Colonic mucosa (tissue), 4 donors: ENCODE measurements at regions not wholly inside any gene's neighbourhood (a gene's known extent, or its start where the extent isn't known, plus 50 kb on each side); places are given as distances from the start of the nearest gene placed in this dataset.

Experiments used
- DNase-seq: peaks from one replicate; pipeline ENCODE4 v3.0.0-alpha.2; 2020
- H3K27ac ChIP-seq: fragments of 200-600 bp; one replicate; pipeline ENCODE4 v1.8.0; 2021
- H3K27me3 ChIP-seq: fragments of 200-600 bp; one replicate; pipeline ENCODE4 v1.8.0; 2021
- H3K36me3 ChIP-seq: fragments of 200-600 bp; one replicate; pipeline ENCODE4 v1.8.0; 2021
- H3K4me1 ChIP-seq: fragments of 200-600 bp; one replicate; pipeline ENCODE4 v1.8.0; 2021; ENCODE audit warnings: mild to moderate bottlenecking
- H3K4me3 ChIP-seq: fragments of 200-600 bp; one replicate; pipeline ENCODE4 v1.8.0; 2021
- H3K9ac ChIP-seq, 2 donors: one replicate each; pipeline ENCODE4 v1.7.0; 2013; ENCODE audit warnings: control low read depth in 2 of 2, low read depth in 2 of 2, low read length in 2 of 2
- H3K9me3 ChIP-seq: fragments of 200-600 bp; one replicate; pipeline ENCODE4 v1.8.0; 2021
- CTCF ChIP-seq: fragments of 200-600 bp; IDR thresholded peaks from one replicate; pipeline ENCODE4 v1.8.0; 2022; ENCODE audit warnings: antibody characterized with exemption, mild to moderate bottlenecking
- intact Hi-C: fragments of 100-400 bp; cut with DNase I; formaldehyde crosslinking; loops from one replicate; pipeline ENCODE4 v1.14.1; 2022
- donor health status: healthy.
- donor health status: DM: no; HTN: no; CAD: no.
- donor health status: DM: no; HTN: no; CAD: no.

- Histone ChIP-seq H3K9ac (no peak overlapping the region), H3K27ac (no peak overlapping the region), H3K27me3 (no peaks in the 10 kb centered on the region), H3K9me3 (no peaks in the 10 kb centered on the region), H3K4me1 (no peaks in the 10 kb centered on the region), H3K36me3 (no peaks in the 10 kb centered on the region), H3K4me3 (no peak overlapping the region)
- no peak for DNase-seq
- TF ChIP-seq CTCF: no peak
- intact Hi-C loops: no loop called here
These were observed 317.2 kb downstream of the SHANK2 start for GRCh38 chr11:70935006-70935768.

- intact Hi-C loops: no loop called here
- H3K27ac ChIP-seq: no peak overlapping the region
- H3K4me1 ChIP-seq: no peaks in the 10 kb centered on the region
- H3K27me3 ChIP-seq: no peaks in the 10 kb centered on the region
- no peaks in the 10 kb centered on the region for H3K36me3 ChIP-seq
- H3K4me3 ChIP-seq: no peak overlapping the region
- TF ChIP-seq CTCF: no peak
- H3K9ac ChIP-seq: no peak overlapping the region
- no peak for DNase-seq
- no peaks in the 10 kb centered on the region for H3K9me3 ChIP-seq
These were observed 309.8 kb downstream of the SHANK2 start for GRCh38 chr11:70942593-70942992.

GRCh38 chr11:70944141-70944540 is 308.2 kb downstream of the SHANK2 start:
- no peak overlapping the region for H3K27ac ChIP-seq
- no peaks in the 10 kb centered on the region for H3K27me3 ChIP-seq
- TF ChIP-seq CTCF: no peak
- intact Hi-C loops: no loop called here
- H3K9ac ChIP-seq: no peak overlapping the region
- H3K4me1 ChIP-seq: no peaks in the 10 kb centered on the region
- H3K9me3 ChIP-seq: no peaks in the 10 kb centered on the region
- H3K36me3 ChIP-seq: no peaks in the 10 kb centered on the region
- no peak overlapping the region for H3K4me3 ChIP-seq
- no peak for DNase-seq

GRCh38 chr11:70944636-70945035 is 307.7 kb downstream of the SHANK2 start:
- no peak for TF ChIP-seq CTCF
- intact Hi-C loops: no loop called here
- Histone ChIP-seq H3K9me3 (no peaks in the 10 kb centered on the region), H3K27me3 (no peaks in the 10 kb centered on the region), H3K27ac (no peak overlapping the region), H3K4me1 (no peaks in the 10 kb centered on the region), H3K36me3 (no peaks in the 10 kb centered on the region), H3K9ac (no peak overlapping the region), H3K4me3 (no peak overlapping the region)
- no peak for DNase-seq

GRCh38 chr11:70948398-70948797 is 304.0 kb downstream of the SHANK2 start:
- no peaks in the 10 kb centered on the region for H3K27me3 ChIP-seq
- H3K36me3 ChIP-seq: no peaks in the 10 kb centered on the region
- no peak for TF ChIP-seq CTCF
- no peaks in the 10 kb centered on the region for H3K9me3 ChIP-seq
- intact Hi-C loops: no loop called here
- H3K27ac ChIP-seq: no peak overlapping the region
- no peaks in the 10 kb centered on the region for H3K4me1 ChIP-seq
- DNase-seq: no peak
- no peak overlapping the region for H3K4me3 ChIP-seq
- H3K9ac ChIP-seq: no peak overlapping the region
